Esophagus squamous epithelium (tissue), 4 donors: ENCODE measurements at regions not wholly inside any gene's neighbourhood (a gene's known extent, or its start where the extent isn't known, plus 50 kb on each side); places are given as distances from the start of the nearest gene placed in this dataset.

Experiments used
- CTCF ChIP-seq, 6 experiments: fragments of 450-650 bp in 4 of 6; fragments of 200-600 bp in 2 of 6; sonication (generic) in 2 of 6; IDR thresholded peaks; one replicate each; pipeline ENCODE4 v1.5.1; 2016 to 2019; ENCODE audit warnings: antibody characterized with exemption in 6 of 6, mild to moderate bottlenecking in 4 of 6, moderate library complexity in 4 of 6
- POLR2A ChIP-seq, 4 donors: fragments of 450-650 bp; IDR thresholded peaks; one replicate each; pipeline ENCODE4 v1.6.1; 2017; ENCODE audit warnings: antibody characterized with exemption in 4 of 4, mild to moderate bottlenecking in 4 of 4, moderate library complexity in 3 of 4

- TF ChIP-seq CTCF (IDR thresholded peaks at IDR 0.05) = no peak
- no peak for TF ChIP-seq POLR2A (IDR thresholded peaks at IDR 0.05)
Measured at GRCh38 chr14:42421377-42422078, 814.9 kb downstream of the LRFN5 start.
